NCI-H345 treated with DMSO at 0.1 percent for 48 hours (cell line): ENCODE measurements at regions not wholly inside any gene's neighbourhood (a gene's known extent, or its start where the extent isn't known, plus 50 kb on each side); places are given as distances from the start of the nearest gene placed in this dataset.
"Not testable (repeated sequence)": the region's sequence is repeated elsewhere in the genome, so short reads cannot be mapped to it uniquely, and the experiment has no call there.

Source experiments
- DNase-seq: peaks from one replicate; lab custom pipeline; 2025; ENCODE audit not compliant: unreplicated experiment; lab: John Stamatoyannopoulos, UW

- not testable (repeated sequence) for DNase-seq
These were observed 118.6 kb downstream of the ATP6V0E2 start for GRCh38 chr7:149992366-149992765.

- not testable (repeated sequence) for DNase-seq
These were observed 121.7 kb downstream of the ATP6V0E2 start for GRCh38 chr7:149995369-149996026.

GRCh38 chr7:150000780-150001599 is 127.2 kb downstream of the ATP6V0E2 start:
- DNase-seq, result not testable (repeated sequence)

GRCh38 chr7:150003304-150003810 is 129.6 kb downstream of the ATP6V0E2 start:
- no peak for DNase-seq

GRCh38 chr7:150003973-150004372 is 130.2 kb downstream of the ATP6V0E2 start:
- not testable (repeated sequence) for DNase-seq

- DNase-seq, result not testable (repeated sequence)
These were observed 131.1 kb downstream of the ATP6V0E2 start for GRCh38 chr7:150004843-150005242.

GRCh38 chr7:150009620-150010303 is 136.0 kb downstream of the ATP6V0E2 start:
- DNase-seq, result not testable (repeated sequence)

- DNase-seq, result not testable (repeated sequence)
These were observed 143.0 kb downstream of the ATP6V0E2 start for GRCh38 chr7:150016651-150017189.

- DNase-seq, result not testable (repeated sequence)
These were observed 146.4 kb downstream of the ATP6V0E2 start for GRCh38 chr7:150020210-150020609.

GRCh38 chr7:150024550-150025490 is 151.1 kb downstream of the ATP6V0E2 start:
- DNase-seq, result not testable (repeated sequence)

- DNase-seq, result not testable (repeated sequence)
These were observed 152.0 kb downstream of the ATP6V0E2 start for GRCh38 chr7:150025802-150026201.

GRCh38 chr7:150028344-150029012 is 154.7 kb downstream of the ATP6V0E2 start:
- DNase-seq, result not testable (repeated sequence)

- not testable (repeated sequence) for DNase-seq
These were observed 155.2 kb downstream of the ATP6V0E2 start for GRCh38 chr7:150029013-150029389.

- not testable (repeated sequence) for DNase-seq
These were observed 158.0 kb downstream of the ATP6V0E2 start for GRCh38 chr7:150031733-150032132.

- not testable (repeated sequence) for DNase-seq
These were observed 159.9 kb downstream of the ATP6V0E2 start for GRCh38 chr7:150033711-150034110.

- DNase-seq, result not testable (repeated sequence)
These were observed 162.0 kb downstream of the ATP6V0E2 start for GRCh38 chr7:150035769-150036168.

GRCh38 chr7:150039061-150039460 is 165.3 kb downstream of the ATP6V0E2 start:
- DNase-seq, result not testable (repeated sequence)

GRCh38 chr7:150042281-150042680 is 168.5 kb downstream of the ATP6V0E2 start:
- not testable (repeated sequence) for DNase-seq

GRCh38 chr7:150044771-150045170 is 171.0 kb downstream of the ATP6V0E2 start:
- not testable (repeated sequence) for DNase-seq
